Left lung (tissue), 4 donors: ENCODE measurements at regions not wholly inside any gene's neighbourhood (a gene's known extent, or its start where the extent isn't known, plus 50 kb on each side); places are given as distances from the start of the nearest gene placed in this dataset.

Source experiments
- ATAC-seq: fragments of 200-7000 bp; cut with Tn5 transposase; one replicate; pipeline ENCODE4 v1.9.1; 2020; ENCODE audit warnings: moderate library complexity
- DNase-seq, 4 donors: peaks; one replicate each; pipeline ENCODE4 v3.0.0-alpha.2; 2013 to 2020
- H3K27ac ChIP-seq, 2 donors: fragments of 200-600 bp; sonication (generic) in 1 of 2; one replicate each; pipeline versions ENCODE4 v1.5.0 to v1.8.0; 2020 to 2021
- H3K27me3 ChIP-seq, 2 donors: fragments of 200-600 bp; sonication (generic) in 1 of 2; one replicate each; pipeline versions ENCODE4 v1.5.0 to v1.8.0; 2020 to 2021
- H3K36me3 ChIP-seq, 2 donors: fragments of 200-600 bp; sonication (generic) in 1 of 2; one replicate each; pipeline versions ENCODE4 v1.5.0 to v1.8.0; 2020 to 2021
- H3K4me1 ChIP-seq, 2 donors: fragments of 200-600 bp; one replicate each; pipeline ENCODE4 v1.8.0; 2021
- H3K4me3 ChIP-seq, 2 donors: fragments of 200-600 bp; sonication (generic) in 1 of 2; one replicate each; pipeline versions ENCODE4 v1.5.0 to v1.8.0; 2020 to 2021; ENCODE audit warnings: mild to moderate bottlenecking in 1 of 2
- H3K9me3 ChIP-seq, 2 donors: fragments of 200-600 bp; sonication (generic) in 1 of 2; one replicate each; pipeline versions ENCODE4 v1.5.0 to v1.8.0; 2020 to 2021
- CTCF ChIP-seq, 2 donors: fragments of 200-600 bp; sonication (generic) in 1 of 2; IDR thresholded peaks; one replicate each; pipeline versions ENCODE4 v1.5.0 to v1.8.0; 2021; ENCODE audit warnings: antibody characterized with exemption in 2 of 2
- intact Hi-C, 2 donors: fragments of 100-400 bp; cut with DNase I; formaldehyde crosslinking; loops; one replicate each; pipeline versions ENCODE4 v1.11.2 to v1.14.2; 2022
- donor health status: DM: no; HTN: yes; CAD: no.
- donor health status: DM: no; HTN: no; CAD: no.

- ATAC-seq (no peak), DNase-seq (no peak)
- no peaks in the 10 kb centered on the region for H3K9me3 ChIP-seq
- intact Hi-C loops: no loop called here
- no peaks in the 10 kb centered on the region for H3K36me3 ChIP-seq
- no peak overlapping the region for H3K27ac ChIP-seq
- H3K4me3 ChIP-seq: no peak overlapping the region
- H3K27me3 ChIP-seq: no peaks in the 10 kb centered on the region
- no peaks in the 10 kb centered on the region for H3K4me1 ChIP-seq
- TF ChIP-seq CTCF (IDR thresholded peaks at IDR 0.05): no peak
Measured at GRCh38 chr22:34804604-34805003, 261.4 kb upstream of the ISX start.

- Histone ChIP-seq H3K27ac (no peak overlapping the region), H3K27me3 (no peaks in the 10 kb centered on the region), H3K36me3 (no peaks in the 10 kb centered on the region), H3K4me3 (no peak overlapping the region), H3K4me1 (no peaks in the 10 kb centered on the region), H3K9me3 (no peaks in the 10 kb centered on the region)
- ATAC-seq: no peak
- DNase-seq: no peak
- intact Hi-C loops: no loop called here
- TF ChIP-seq CTCF (IDR thresholded peaks at IDR 0.05): no peak
Measured at GRCh38 chr22:34805771-34806170, 260.2 kb upstream of the ISX start.

GRCh38 chr22:34808618-34809017 lies 257.3 kb upstream of the ISX start:
- ATAC-seq: no peak
- DNase-seq: no peak
- no peaks in the 10 kb centered on the region for H3K4me1 ChIP-seq
- no peak overlapping the region for H3K4me3 ChIP-seq
- no peaks in the 10 kb centered on the region for H3K36me3 ChIP-seq
- no peaks in the 10 kb centered on the region for H3K9me3 ChIP-seq
- intact Hi-C loops: no loop called here
- no peak overlapping the region for H3K27ac ChIP-seq
- H3K27me3 ChIP-seq: peaks cover 0 to 7% of the 10 kb centered on the region in 2 donors
- TF ChIP-seq CTCF (IDR thresholded peaks at IDR 0.05): no peak

- ATAC-seq (no peak), DNase-seq (no peak)
- Histone ChIP-seq H3K27me3 (peaks cover 0 to 17% of the 10 kb centered on the region in 2 donors), H3K4me1 (no peaks in the 10 kb centered on the region), H3K9me3 (no peaks in the 10 kb centered on the region), H3K36me3 (no peaks in the 10 kb centered on the region), H3K27ac (no peak overlapping the region), H3K4me3 (no peak overlapping the region)
- intact Hi-C loops: no loop called here
- TF ChIP-seq CTCF (IDR thresholded peaks at IDR 0.05): no peak
Measured at GRCh38 chr22:34812631-34813030, 253.3 kb upstream of the ISX start.

- Histone ChIP-seq H3K4me1 (no peaks in the 10 kb centered on the region), H3K36me3 (no peaks in the 10 kb centered on the region), H3K4me3 (no peak overlapping the region), H3K27ac (no peak overlapping the region), H3K9me3 (no peaks in the 10 kb centered on the region), H3K27me3 (peaks cover 0 to 17% of the 10 kb centered on the region in 2 donors)
- no peak for TF ChIP-seq CTCF (IDR thresholded peaks at IDR 0.05)
- ATAC-seq: no peak
- intact Hi-C loops: no loop called here
- DNase-seq: no peak
Measured at GRCh38 chr22:34814260-34815025, 251.5 kb upstream of the ISX start.
